ENCODE measurements at regions not wholly inside any gene's neighbourhood (a gene's known extent, or its start where the extent isn't known, plus 50 kb on each side); places are given as distances from the start of the nearest gene placed in this dataset.

GRCh38 chrX:82556588-82556987 is 951.5 kb upstream of the POU3F4 start:
- Histone ChIP-seq H3K27ac (ENCODE audit: low read depth in 2 of 2, low read length in 2 of 2) (no peak overlapping the region), H3K4me1 (ENCODE audit: control insufficient read depth in 2 of 3, insufficient read depth in 2 of 3, low read depth in 1 of 3, low read length in 3 of 3) (no peaks in the 10 kb centered on the region), H3K36me3 (ENCODE audit: control insufficient read depth in 2 of 3, insufficient read depth in 3 of 3, low read length in 3 of 3) (no peaks in the 10 kb centered on the region), H3K9me3 (ENCODE audit: control insufficient read depth in 2 of 3, insufficient read depth in 1 of 3, low read length in 3 of 3) (no peaks in the 10 kb centered on the region), H3K4me3 (ENCODE audit: low read length in 3 of 3) (no peak overlapping the region), H3K27me3 (ENCODE audit: control insufficient read depth, insufficient read depth, low read length) (no peaks in the 10 kb centered on the region), H3K9ac (ENCODE audit: low read length in 3 of 3) (no peak overlapping the region)
- TF ChIP-seq CTCF (IDR thresholded peaks at IDR 0.05; ENCODE audit: borderline replicate concordance, extremely low read depth, insufficient read depth): no peak
- intact Hi-C loops (cut with DNase I): no loop called here
- FAIRE-seq (no peak), DNase-seq (no peak)

- TF ChIP-seq CTCF (IDR thresholded peaks at IDR 0.05; ENCODE audit: borderline replicate concordance, extremely low read depth, insufficient read depth): no peak
- DNase-seq: no peak
- H3K27ac ChIP-seq (ENCODE audit: low read depth in 2 of 2, low read length in 2 of 2): no peak overlapping the region
- no peak for FAIRE-seq
- no peaks in the 10 kb centered on the region for H3K4me1 ChIP-seq (ENCODE audit: control insufficient read depth in 2 of 3, insufficient read depth in 2 of 3, low read depth in 1 of 3, low read length in 3 of 3)
- H3K36me3 ChIP-seq (ENCODE audit: control insufficient read depth in 2 of 3, insufficient read depth in 3 of 3, low read length in 3 of 3): no peaks in the 10 kb centered on the region
- intact Hi-C loops (cut with DNase I): no loop called here
- H3K4me3 ChIP-seq (ENCODE audit: low read length in 3 of 3): no peak overlapping the region
- H3K9ac ChIP-seq (ENCODE audit: low read length in 3 of 3): no peak overlapping the region
- H3K27me3 ChIP-seq (ENCODE audit: control insufficient read depth, insufficient read depth, low read length): no peaks in the 10 kb centered on the region
- no peaks in the 10 kb centered on the region for H3K9me3 ChIP-seq (ENCODE audit: control insufficient read depth in 2 of 3, insufficient read depth in 1 of 3, low read length in 3 of 3)
These were observed 922.2 kb upstream of the POU3F4 start for GRCh38 chrX:82585868-82586267.

GRCh38 chrX:82589410-82589809 is 918.7 kb upstream of the POU3F4 start:
- no peak for FAIRE-seq
- intact Hi-C loops (cut with DNase I): no loop called here
- H3K4me3 ChIP-seq (ENCODE audit: low read length in 3 of 3): no peak overlapping the region
- H3K4me1 ChIP-seq (ENCODE audit: control insufficient read depth in 2 of 3, insufficient read depth in 2 of 3, low read depth in 1 of 3, low read length in 3 of 3): no peaks in the 10 kb centered on the region
- peak in 1 of 5 donors; percentile 0 for DNase-seq
- H3K27me3 ChIP-seq (ENCODE audit: control insufficient read depth, insufficient read depth, low read length): no peaks in the 10 kb centered on the region
- no peak for TF ChIP-seq CTCF (IDR thresholded peaks at IDR 0.05; ENCODE audit: borderline replicate concordance, extremely low read depth, insufficient read depth)
- H3K9me3 ChIP-seq (ENCODE audit: control insufficient read depth in 2 of 3, insufficient read depth in 1 of 3, low read length in 3 of 3): no peaks in the 10 kb centered on the region
- H3K9ac ChIP-seq (ENCODE audit: low read length in 3 of 3): no peak overlapping the region
- H3K27ac ChIP-seq (ENCODE audit: low read depth in 2 of 2, low read length in 2 of 2): no peak overlapping the region
- no peaks in the 10 kb centered on the region for H3K36me3 ChIP-seq (ENCODE audit: control insufficient read depth in 2 of 3, insufficient read depth in 3 of 3, low read length in 3 of 3)

- Histone ChIP-seq H3K27ac (ENCODE audit: low read depth in 2 of 2, low read length in 2 of 2) (no peak overlapping the region), H3K27me3 (ENCODE audit: control insufficient read depth, insufficient read depth, low read length) (no peaks in the 10 kb centered on the region), H3K4me3 (ENCODE audit: low read length in 3 of 3) (no peak overlapping the region), H3K36me3 (ENCODE audit: control insufficient read depth in 2 of 3, insufficient read depth in 3 of 3, low read length in 3 of 3) (no peaks in the 10 kb centered on the region), H3K9me3 (ENCODE audit: control insufficient read depth in 2 of 3, insufficient read depth in 1 of 3, low read length in 3 of 3) (no peaks in the 10 kb centered on the region), H3K9ac (ENCODE audit: low read length in 3 of 3) (no peak overlapping the region), H3K4me1 (ENCODE audit: control insufficient read depth in 2 of 3, insufficient read depth in 2 of 3, low read depth in 1 of 3, low read length in 3 of 3) (no peaks in the 10 kb centered on the region)
- TF ChIP-seq CTCF (IDR thresholded peaks at IDR 0.05; ENCODE audit: borderline replicate concordance, extremely low read depth, insufficient read depth): no peak
- intact Hi-C loops (cut with DNase I): no loop called here
- no peak for FAIRE-seq
- no peak for DNase-seq
These were observed 916.7 kb upstream of the POU3F4 start for GRCh38 chrX:82591421-82591820.
